H1 (cell line): ENCODE measurements at regions not wholly inside any gene's neighbourhood (a gene's known extent, or its start where the extent isn't known, plus 50 kb on each side); places are given as distances from the start of the nearest gene placed in this dataset.

Source experiments
- CTCF ChIA-PET: fragments of 300-600 bp; sonication (Branson Sonifier 250); formaldehyde crosslinking; loops from one replicate; lab custom pipeline; 2021; ENCODE audit not compliant: partially characterized antibody; lab: Charles Lee
- POLR2A ChIA-PET: fragments of 300-600 bp; sonication (Branson Sonifier 250); formaldehyde crosslinking; loops from one replicate; lab custom pipeline; 2021; ENCODE audit warnings: inconsistent platforms; ENCODE audit not compliant: partially characterized antibody; lab: Charles Lee
- DNase-seq, 2 experiments: peaks; one replicate each; pipeline versions ENCODE4 v3.0.0 to v3.0.0-alpha.2; 2010 to 2022; ENCODE audit warnings: low spot score in 2 of 2, low read depth in 1 of 2, mixed read lengths in 1 of 2
- FAIRE-seq: peaks from 2 replicates; lab custom pipeline; 2011; peaks lifted over from hg19 to GRCh38; lab: Jason Lieb, UNC
- H2AFZ ChIP-seq: 2 replicates; pipeline ENCODE4 v1.8.1; 2012; ENCODE audit warnings: low read length, inconsistent platforms
- H2AK5ac ChIP-seq: 2 replicates; pipeline ENCODE4 v1.6.1; 2013; ENCODE audit warnings: low read depth, low read length
- H2BK120ac ChIP-seq: replicated peaks from 2 replicates; pipeline ENCODE3; 2013; ENCODE audit warnings: low read depth, low read length, inconsistent platforms
- H2BK12ac ChIP-seq: 2 replicates; pipeline ENCODE4 v1.6.1; 2013; ENCODE audit warnings: low read depth, low read length
- H2BK15ac ChIP-seq: 2 replicates; pipeline ENCODE4 v1.6.1; 2013; ENCODE audit warnings: low read length
- H2BK20ac ChIP-seq: 2 replicates; pipeline ENCODE4 v1.6.1; 2013; ENCODE audit warnings: low read length
- H2BK5ac ChIP-seq: 2 replicates; pipeline ENCODE4 v1.6.1; 2013; ENCODE audit warnings: low read depth, low read length
- H3K14ac ChIP-seq: 2 replicates; pipeline ENCODE4 v1.6.1; 2013; ENCODE audit warnings: inconsistent platforms; ENCODE audit not compliant: insufficient read length
- H3K18ac ChIP-seq: 2 replicates; pipeline ENCODE4 v1.6.1; 2013; ENCODE audit warnings: low read length; ENCODE audit errors: extremely low read depth
- H3K23ac ChIP-seq: 2 replicates; pipeline ENCODE4 v1.6.1; 2013; ENCODE audit warnings: inconsistent platforms; ENCODE audit not compliant: insufficient read length
- H3K23me2 ChIP-seq: 2 replicates; pipeline ENCODE4 v1.6.1; 2013; ENCODE audit warnings: low read depth, low read length
- H3K27ac ChIP-seq: 2 replicates; pipeline ENCODE4 v1.6.1; 2011; ENCODE audit warnings: low read depth, low read length, inconsistent platforms
- H3K27me3 ChIP-seq, 4 experiments: replicated peaks in 1 of 4; 1 replicate in 1 of 4; 2 replicates in 3 of 4; pipeline versions ENCODE4 v1.6.1 to v1.8.1; 2011 to 2013; ENCODE audit warnings: low read length in 3 of 4, mild to moderate bottlenecking in 3 of 4, inconsistent platforms in 2 of 4, mixed read lengths in 2 of 4, moderate library complexity in 1 of 4; ENCODE audit not compliant: control insufficient read depth in 3 of 4, insufficient read depth in 3 of 4; ENCODE audit errors: extremely low read depth in 1 of 4
- H3K36me3 ChIP-seq, 4 experiments: 2 replicates each; pipeline versions ENCODE4 v1.6.1 to v1.8.1; 2011 to 2013; ENCODE audit warnings: mild to moderate bottlenecking in 4 of 4, low read length in 3 of 4, moderate library complexity in 2 of 4, control low read depth in 1 of 4, inconsistent platforms in 1 of 4; ENCODE audit not compliant: insufficient read depth in 4 of 4, control insufficient read depth in 2 of 4
- H3K4ac ChIP-seq: replicated peaks from 2 replicates; pipeline ENCODE3; 2013; ENCODE audit warnings: low read length, low read depth, mixed read lengths, inconsistent platforms; ENCODE audit not compliant: insufficient read length
- H3K4me1 ChIP-seq, 4 experiments: replicated peaks in 1 of 4; 1 replicate in 1 of 4; 2 replicates in 3 of 4; pipeline versions ENCODE4 v1.6.1 to v1.8.1; 2011 to 2013; ENCODE audit warnings: low read length in 3 of 4, inconsistent platforms in 2 of 4, mixed read lengths in 1 of 4; ENCODE audit not compliant: insufficient read depth in 4 of 4, control insufficient read depth in 3 of 4
- H3K4me2 ChIP-seq, 2 experiments: 2 replicates each; pipeline versions ENCODE4 v1.6.1 to v1.8.1; 2011 to 2013; ENCODE audit warnings: low read depth in 2 of 2, low read length in 2 of 2, control low read depth in 1 of 2, inconsistent platforms in 1 of 2, mild to moderate bottlenecking in 1 of 2; ENCODE audit not compliant: insufficient read depth in 1 of 2
- H3K4me3 ChIP-seq, 4 experiments: fragments of 200-600, 300-600 bp in 1 of 4; sonication (generic), shearing (Covaris generic), sonication (Bioruptor Twin) in 1 of 4; 2 replicates each; pipeline versions ENCODE4 v1.5.1 to v1.8.1; 2011 to 2016; ENCODE audit warnings: low read length in 4 of 4, low read depth in 3 of 4, control low read depth in 2 of 4, inconsistent platforms in 2 of 4, mild to moderate bottlenecking in 2 of 4, mixed read lengths in 1 of 4, moderate library complexity in 1 of 4; ENCODE audit not compliant: insufficient read depth in 2 of 4; ENCODE audit errors: extremely low read depth in 1 of 4
- H3K56ac ChIP-seq: replicated peaks from 2 replicates; pipeline ENCODE3; 2013; ENCODE audit warnings: low read depth, mild to moderate bottlenecking, mixed read lengths, low read length, inconsistent platforms; ENCODE audit not compliant: insufficient read length
- H3K79me1 ChIP-seq: 2 replicates; pipeline ENCODE4 v1.6.1; 2013; ENCODE audit warnings: low read depth, low read length, control low read depth
- H3K79me2 ChIP-seq, 2 experiments: 2 replicates each; pipeline versions ENCODE4 v1.6.1 to v1.8.1; 2012 to 2013; ENCODE audit warnings: low read length in 2 of 2, mild to moderate bottlenecking in 2 of 2, inconsistent platforms in 1 of 2; ENCODE audit not compliant: insufficient read depth in 2 of 2, control insufficient read depth in 1 of 2
- H3K9ac ChIP-seq, 4 experiments: replicated peaks in 1 of 4; 1 replicate in 1 of 4; 2 replicates in 3 of 4; pipeline versions ENCODE4 v1.6.1 to v1.8.1; 2011 to 2013; ENCODE audit warnings: low read depth in 3 of 4, low read length in 3 of 4, control low read depth in 2 of 4, mild to moderate bottlenecking in 2 of 4, moderate library complexity in 2 of 4, inconsistent platforms in 1 of 4; ENCODE audit errors: extremely low read depth in 1 of 4
- H3K9me3 ChIP-seq, 2 experiments: 2 replicates each; pipeline versions ENCODE4 v1.6.1 to v1.8.1; 2012 to 2013; ENCODE audit warnings: mild to moderate bottlenecking in 2 of 2, moderate library complexity in 2 of 2, control low read depth in 1 of 2, inconsistent platforms in 1 of 2, low read depth in 1 of 2, low read length in 1 of 2, mixed read lengths in 1 of 2; ENCODE audit not compliant: insufficient read depth in 2 of 2
- H4K20me1 ChIP-seq, 2 experiments: replicated peaks in 1 of 2; 2 replicates each; pipeline versions ENCODE3 to v1.8.1; 2011 to 2013; ENCODE audit warnings: inconsistent platforms in 2 of 2, low read length in 2 of 2, mild to moderate bottlenecking in 1 of 2; ENCODE audit not compliant: insufficient read depth in 2 of 2, control insufficient read depth in 1 of 2
- H4K5ac ChIP-seq: 2 replicates; pipeline ENCODE4 v1.6.1; 2013; ENCODE audit warnings: low read length, low read depth, mixed read lengths, inconsistent platforms; ENCODE audit not compliant: insufficient read length
- H4K8ac ChIP-seq: 2 replicates; pipeline ENCODE4 v1.8.0; 2013; ENCODE audit warnings: mild to moderate bottlenecking, moderate library complexity, low read length, inconsistent platforms; ENCODE audit not compliant: insufficient read depth; ENCODE audit errors: extremely low read depth
- H4K91ac ChIP-seq: replicated peaks from 2 replicates; pipeline ENCODE3; 2013; ENCODE audit warnings: low read length, mixed read lengths, inconsistent platforms; ENCODE audit not compliant: insufficient read length
- CBX8 ChIP-seq: fragments of 300-800, 300-1000 bp; sonication (generic); IDR thresholded peaks from 2 replicates; pipeline ENCODE4 v1.7.1; 2016; ENCODE audit warnings: low read depth, low read length, borderline replicate concordance
- CREB1 ChIP-seq: IDR thresholded peaks from 2 replicates; pipeline ENCODE4 v1.6.1; 2012; ENCODE audit warnings: inconsistent platforms
- EZH2 ChIP-seq: fragments of 200-600 bp; sonication (generic); IDR thresholded peaks from 2 replicates; pipeline ENCODE4 v1.7.1; 2012; ENCODE audit warnings: low read depth, mild to moderate bottlenecking, moderate library complexity, low read length, inconsistent platforms; ENCODE audit not compliant: severe bottlenecking
- GTF2F1 ChIP-seq: IDR thresholded peaks from 2 replicates; pipeline ENCODE4 v1.6.1; 2012; ENCODE audit warnings: low read depth, low read length, improper control_type of control experiment, borderline replicate concordance
- JUND ChIP-seq: IDR thresholded peaks from 2 replicates; pipeline ENCODE4 v1.6.1; 2011; ENCODE audit warnings: mild to moderate bottlenecking, improper control_type of control experiment, low read length
- POLR2AphosphoS5 ChIP-seq: IDR thresholded peaks from 2 replicates; pipeline ENCODE4 v1.6.1; 2011; ENCODE audit warnings: low read depth, low read length
- RXRA ChIP-seq: IDR thresholded peaks from 2 replicates; pipeline ENCODE4 v1.6.1; 2011; ENCODE audit warnings: low read depth, mild to moderate bottlenecking, low read length, moderate library complexity; ENCODE audit not compliant: insufficient read depth
- SIX5 ChIP-seq: IDR thresholded peaks from 2 replicates; pipeline ENCODE4 v1.6.1; 2011; ENCODE audit warnings: mild to moderate bottlenecking, low read depth, low read length
- SP4 ChIP-seq: IDR thresholded peaks from 2 replicates; pipeline ENCODE4 v1.6.1; 2012; ENCODE audit warnings: low read length, inconsistent platforms
- TAF1 ChIP-seq: IDR thresholded peaks from 2 replicates; pipeline ENCODE4 v1.6.1; 2011; ENCODE audit warnings: mild to moderate bottlenecking, low read depth, low read length
- TAF7 ChIP-seq: optimal IDR thresholded peaks from 2 replicates; pipeline ENCODE3; 2011; ENCODE audit warnings: low read depth, mild to moderate bottlenecking, inconsistent platforms, low read length, moderate library complexity, borderline replicate concordance
- YY1 ChIP-seq: IDR thresholded peaks from 2 replicates; pipeline ENCODE4 v1.6.1; 2011; ENCODE audit warnings: low read depth, mild to moderate bottlenecking, low read length
- WGBS, 2 experiments: shearing (Covaris generic) in 1 of 2; methylation state at CpG; one replicate each; pipeline versions ENCODE4 v1.1.6 to v1.1.7; 2013 to 2015; ENCODE audit warnings: low lambda C conversion rate in 2 of 2, mixed read lengths in 2 of 2, inconsistent platforms in 1 of 2, low coverage in 1 of 2, missing lambda C conversion rate in 1 of 2; ENCODE audit not compliant: insufficient replicate concordance in 2 of 2, insufficient coverage in 1 of 2, insufficient read length in 1 of 2; ENCODE audit errors: extremely low coverage in 1 of 2, missing lambda C conversion rate in 1 of 2; 5-methylcytosine and 5-hydroxymethylcytosine counted together

DNA sequence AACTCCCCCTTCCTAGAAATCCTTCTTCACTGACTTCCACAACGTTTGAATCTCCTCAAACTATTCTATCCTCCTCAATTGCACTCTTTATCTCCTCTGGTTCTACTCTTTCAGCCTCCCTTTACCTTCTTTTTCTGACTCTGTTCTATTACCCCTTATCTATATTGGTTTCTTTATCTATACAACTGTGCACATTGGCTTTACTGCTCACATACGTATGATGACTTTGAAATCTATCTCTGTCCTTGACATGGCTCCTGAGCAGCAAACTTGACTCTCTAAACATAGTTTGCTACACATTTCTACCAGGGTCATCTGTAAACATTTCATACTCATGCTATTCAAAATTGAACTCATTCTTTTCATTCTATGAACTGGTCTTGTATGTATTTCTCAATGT, 601.0 kb upstream of the LINC00305 start:
- no peak overlapping the region for H2BK12ac ChIP-seq
- H3K79me1 ChIP-seq: no peaks in the 10 kb centered on the region
- WGBS, 2 experiments: 90% methylated on average over 2 of the region's 2 CpGs; no CpG with 5 or more reads in 1 of the 2 experiments
- H3K18ac ChIP-seq: no peak overlapping the region
- no peak overlapping the region for H3K23ac ChIP-seq
- POLR2A ChIA-PET: no interaction called here
- H3K56ac ChIP-seq: no peak overlapping the region
- no peak overlapping the region for H2BK15ac ChIP-seq
- no peak overlapping the region for H2AK5ac ChIP-seq
- no peak overlapping the region for H3K4ac ChIP-seq
- peaks cover 0 to 9% (median 1%) of the 10 kb centered on the region in 4 experiments; a peak in 3 of 7 replicates for H3K4me1 ChIP-seq
- TF ChIP-seq EZH2 (no peak), POLR2AphosphoS5 (no peak), SIX5 (no peak), TAF1 (no peak), SP4 (no peak), TAF7 (no peak), CBX8 (no peak), CREB1 (no peak), YY1 (no peak), JUND (no peak), GTF2F1 (no peak), RXRA (no peak)
- no peaks in the 10 kb centered on the region for H3K27me3 ChIP-seq
- H3K79me2 ChIP-seq: no peaks in the 10 kb centered on the region
- CTCF ChIA-PET: no interaction called here
- H2BK20ac ChIP-seq: no peak overlapping the region
- H4K5ac ChIP-seq: no peak overlapping the region
- no peaks in the 10 kb centered on the region for H3K36me3 ChIP-seq
- H3K23me2 ChIP-seq: no peaks in the 10 kb centered on the region
- no peak overlapping the region for H3K27ac ChIP-seq
- DNase-seq (no peak), FAIRE-seq (no peak)
- H2BK120ac ChIP-seq: no peak overlapping the region
- H3K9me3 ChIP-seq: no peaks in the 10 kb centered on the region
- no peak overlapping the region for H4K8ac ChIP-seq
- no peak overlapping the region for H2BK5ac ChIP-seq
- no peaks in the 10 kb centered on the region for H4K20me1 ChIP-seq
- no peak overlapping the region for H3K4me3 ChIP-seq
- H3K14ac ChIP-seq: no peak overlapping the region
- H3K4me2 ChIP-seq: no peak overlapping the region
- no peak overlapping the region for H3K9ac ChIP-seq
- H4K91ac ChIP-seq: no peak overlapping the region
- H2AFZ ChIP-seq: no peak overlapping the region
